NCI-H2171 (cell line): ENCODE measurements at regions not wholly inside any gene's neighbourhood (a gene's known extent, or its start where the extent isn't known, plus 50 kb on each side); places are given as distances from the start of the nearest gene placed in this dataset.
"Not testable (repeated sequence)": the region's sequence is repeated elsewhere in the genome, so short reads cannot be mapped to it uniquely, and the experiment has no call there.

Experiments
- DNase-seq: peaks from one replicate; lab custom pipeline; 2025; lab: John Stamatoyannopoulos, UW

DNA sequence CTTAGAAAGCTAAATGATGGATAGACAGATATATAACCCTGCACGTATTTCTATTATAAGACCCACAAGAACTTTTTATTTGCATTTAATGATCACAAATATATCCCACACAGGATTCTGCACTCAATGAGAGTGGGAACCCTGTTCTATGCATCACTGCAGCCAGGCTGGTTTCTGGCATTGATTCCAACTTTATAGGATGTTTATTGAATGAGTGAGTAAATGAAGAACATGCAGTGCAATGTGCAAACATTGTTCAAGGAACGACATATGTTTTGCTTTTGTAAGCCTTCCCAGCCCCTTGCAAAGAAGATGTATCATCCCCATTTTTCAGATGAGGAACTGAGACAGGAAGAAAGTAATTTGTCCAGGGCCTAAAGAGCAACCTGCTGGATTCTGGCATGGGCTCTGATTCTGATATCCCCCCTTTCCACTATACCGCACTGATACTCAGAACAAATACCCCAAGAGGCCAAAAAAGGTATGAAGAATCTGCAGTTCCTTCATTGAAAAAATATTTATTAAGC is 246.3 kb downstream of the LACC1 start:
- no peak for DNase-seq

GRCh38 chr13:44128552-44129001 is 245.0 kb upstream of the SERP2 start:
- no peak for DNase-seq

GRCh38 chr13:44129418-44129817 is 244.2 kb upstream of the SERP2 start:
- no peak for DNase-seq

- DNase-seq: no peak
Measured at GRCh38 chr13:44131069-44131614, 242.5 kb upstream of the SERP2 start.

- no peak for DNase-seq
Measured at GRCh38 chr13:44132710-44133109, 240.9 kb upstream of the SERP2 start.

- no peak for DNase-seq
Measured at GRCh38 chr13:44133626-44134025, 240.0 kb upstream of the SERP2 start.

DNA sequence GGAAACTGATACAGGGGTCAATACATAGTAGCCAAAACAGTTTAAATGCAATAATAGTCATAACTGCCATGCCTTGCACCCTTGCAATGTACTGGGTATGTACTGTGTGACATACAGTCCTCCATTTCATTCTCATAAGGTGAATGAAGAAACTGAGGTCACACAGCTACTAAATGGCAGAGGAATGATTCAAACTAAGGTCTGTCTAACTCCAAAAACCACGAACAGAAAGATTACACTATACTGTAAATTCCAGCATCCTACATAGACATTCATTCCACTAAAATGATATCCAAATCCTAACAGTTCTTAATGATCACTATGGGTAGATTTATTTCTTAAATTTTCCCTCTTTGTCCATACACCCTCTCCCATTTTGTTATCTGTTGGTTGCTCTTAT is 238.1 kb upstream of the SERP2 start:
- no peak for DNase-seq

GRCh38 chr13:44136696-44137268 is 236.8 kb upstream of the SERP2 start:
- no peak for DNase-seq

GRCh38 chr13:44137466-44137865 is 236.2 kb upstream of the SERP2 start:
- DNase-seq: no peak

DNA sequence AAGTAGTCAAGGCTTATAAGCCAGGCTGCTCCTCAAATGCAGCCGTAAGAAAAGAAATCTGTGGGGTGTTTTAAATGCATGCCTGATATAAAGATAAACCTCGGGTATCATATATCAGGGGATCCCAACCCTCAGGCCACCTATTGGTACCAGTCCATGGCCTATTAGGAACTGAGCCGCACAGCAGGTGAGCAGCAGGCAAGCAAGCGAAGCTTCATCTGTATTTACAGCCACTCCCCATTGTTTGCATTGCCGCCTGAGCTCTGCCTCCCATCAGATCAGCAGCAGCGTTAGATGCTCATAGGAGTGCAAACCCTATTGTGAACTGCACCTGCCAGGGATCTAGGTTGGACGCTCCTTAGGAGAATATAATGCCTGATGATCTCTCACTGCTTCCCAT is 233.5 kb upstream of the SERP2 start:
- DNase-seq: no peak

DNA sequence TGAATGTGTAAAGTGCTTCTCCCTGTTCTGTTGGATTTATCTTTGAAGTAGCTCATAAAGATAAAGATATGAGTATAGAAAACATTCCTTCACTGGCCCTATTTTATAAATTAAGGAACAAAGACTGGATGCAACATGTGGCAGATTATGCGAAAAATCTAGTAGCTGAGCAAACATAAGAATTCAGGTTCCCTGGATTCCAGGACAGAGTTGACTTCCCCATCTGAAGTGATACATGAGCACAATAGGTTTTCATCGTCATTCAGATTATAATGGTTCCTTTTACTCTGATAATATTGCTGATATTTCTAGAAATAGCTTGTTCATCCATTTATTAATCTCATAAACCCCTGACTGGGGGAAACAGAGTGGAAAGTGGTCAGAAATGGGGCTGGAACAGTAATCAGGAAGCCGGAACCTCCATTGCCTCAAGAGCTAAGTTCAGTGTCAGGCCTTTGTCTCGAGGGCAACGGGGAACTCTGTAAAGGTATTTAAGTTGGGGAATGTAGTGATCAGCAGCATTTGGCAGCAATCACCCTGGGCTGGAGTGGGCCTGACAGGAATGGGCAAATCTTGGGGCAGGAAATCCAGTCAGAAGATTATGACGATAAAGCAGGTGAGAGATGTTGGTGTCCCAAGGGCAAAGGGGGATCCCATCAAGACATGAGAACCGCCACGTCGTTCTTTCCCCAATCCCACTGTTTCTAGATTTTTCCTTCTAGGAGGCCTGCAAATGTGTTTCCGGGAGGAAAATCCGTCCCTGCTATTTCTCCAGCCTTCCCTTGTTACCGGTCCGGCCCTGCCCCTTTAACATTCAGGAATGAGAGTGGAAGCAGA is 232.5 kb upstream of the SERP2 start:
- DNase-seq: no peak

GRCh38 chr13:44141725-44142539 is 231.7 kb upstream of the SERP2 start:
- peak; percentile 43 for DNase-seq

- no peak for DNase-seq
Measured at GRCh38 chr13:44142540-44142867, 231.1 kb upstream of the SERP2 start.

- no peak for DNase-seq
Measured at GRCh38 chr13:44142941-44143665, 230.5 kb upstream of the SERP2 start.

DNA sequence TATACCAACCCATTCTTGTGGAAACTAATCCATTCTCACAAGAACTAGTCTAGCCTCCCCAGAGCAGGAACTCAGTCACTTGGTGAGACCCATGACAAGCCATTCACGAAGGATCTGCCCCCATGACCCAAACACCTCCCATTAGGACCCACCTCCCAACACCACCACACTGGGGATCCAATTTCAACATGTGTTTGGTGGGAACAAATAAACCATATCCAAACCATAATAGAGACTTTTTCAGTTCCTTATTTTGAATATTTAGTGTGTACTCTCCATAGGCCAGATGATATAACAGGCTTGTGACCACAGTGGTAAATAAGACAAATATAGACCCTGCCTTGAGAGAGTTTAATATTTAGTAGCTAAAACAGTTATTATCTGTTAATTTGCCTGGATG is 227.5 kb upstream of the SERP2 start:
- no peak for DNase-seq

DNA sequence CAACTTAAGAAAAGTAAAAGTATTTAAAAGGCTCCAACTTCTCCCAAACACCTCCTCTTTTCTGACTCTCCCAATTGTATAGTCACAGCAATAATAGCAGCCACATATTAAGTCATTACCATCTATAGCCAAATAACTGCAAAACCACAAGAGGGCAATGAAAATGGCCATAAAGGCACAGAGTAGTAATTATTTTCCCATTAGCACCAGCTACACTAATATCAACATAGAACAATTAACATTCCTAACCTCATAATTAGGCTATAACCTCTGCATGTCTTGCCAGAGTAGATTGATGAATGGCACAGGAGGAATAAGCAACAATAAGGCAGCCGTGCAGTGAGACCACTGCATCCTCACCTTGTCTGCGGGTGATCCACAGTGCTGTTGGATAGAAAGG is 226.4 kb upstream of the SERP2 start:
- DNase-seq: no peak

GRCh38 chr13:44147648-44148047 is 226.0 kb upstream of the SERP2 start:
- no peak for DNase-seq

GRCh38 chr13:44148159-44148914 is 225.3 kb upstream of the SERP2 start:
- no peak for DNase-seq

GRCh38 chr13:44149231-44149630 is 224.4 kb upstream of the SERP2 start:
- DNase-seq: not testable (repeated sequence)

- DNase-seq: no peak
Measured at GRCh38 chr13:44149821-44150220, 223.8 kb upstream of the SERP2 start.

GRCh38 chr13:44151474-44151873 is 222.2 kb upstream of the SERP2 start:
- DNase-seq: no peak
